GM23338 (cell line): ENCODE measurements at regions not wholly inside any gene's neighbourhood (a gene's known extent, or its start where the extent isn't known, plus 50 kb on each side); places are given as distances from the start of the nearest gene placed in this dataset.

Experiments used
- ATAC-seq: fragments of 200-7000 bp; cut with Tn5 transposase; 3 replicates; pipeline ENCODE4 v1.9.1; 2020
- DNase-seq: peaks from one replicate; pipeline ENCODE4 v3.0.0-alpha.2; 2015; ENCODE audit warnings: low spot score
- H2AFZ ChIP-seq: fragments of 200-600 bp; sonication (generic); 2 replicates; pipeline ENCODE4 v1.8.0; 2016; ENCODE audit warnings: antibody characterized with exemption, mild to moderate bottlenecking, moderate library complexity
- H3F3A ChIP-seq: fragments of 200-600 bp; sonication (generic); replicated peaks from 2 replicates; pipeline ENCODE4 v1.8.0; 2017; ENCODE audit warnings: antibody characterized with exemption, mixed run types, low read depth
- H3K27ac ChIP-seq: fragments of 200-600 bp; sonication (generic); 2 replicates; pipeline ENCODE4 v1.6.1; 2016; ENCODE audit warnings: low read depth
- H3K27me3 ChIP-seq: fragments of 200-600 bp; sonication (generic); 2 replicates; pipeline ENCODE4 v1.8.0; 2016; ENCODE audit warnings: mild to moderate bottlenecking, mixed run types, moderate library complexity; ENCODE audit not compliant: insufficient read depth
- H3K36me3 ChIP-seq: fragments of 200-600 bp; sonication (generic); 2 replicates; pipeline ENCODE4 v1.8.0; 2016; ENCODE audit warnings: mild to moderate bottlenecking; ENCODE audit not compliant: insufficient read depth
- H3K4me1 ChIP-seq: fragments of 200-600 bp; sonication (generic); 2 replicates; pipeline ENCODE4 v1.8.0; 2016; ENCODE audit warnings: mild to moderate bottlenecking, moderate library complexity; ENCODE audit not compliant: insufficient read depth
- H3K4me2 ChIP-seq: fragments of 200-600 bp; sonication (generic); 2 replicates; pipeline ENCODE4 v1.7.1; 2017; ENCODE audit warnings: mixed run types
- H3K4me3 ChIP-seq: fragments of 200-600 bp; sonication (generic); 2 replicates; pipeline ENCODE4 v1.6.1; 2016; ENCODE audit warnings: mixed run types
- H3K79me2 ChIP-seq: fragments of 200-600 bp; sonication (generic); replicated peaks from 2 replicates; pipeline ENCODE4 v1.8.0; 2017; ENCODE audit warnings: mild to moderate bottlenecking; ENCODE audit not compliant: insufficient read depth
- H3K9me2 ChIP-seq: fragments of 200-600 bp; sonication (generic); 2 replicates; pipeline ENCODE4 v1.8.0; 2017; ENCODE audit not compliant: insufficient read depth
- H4K20me1 ChIP-seq: fragments of 200-600 bp; sonication (generic); replicated peaks from 2 replicates; pipeline ENCODE4 v1.8.0; 2017; ENCODE audit warnings: mild to moderate bottlenecking; ENCODE audit not compliant: insufficient read depth
- H3K27ac Mint-ChIP-seq: 2 replicates; pipeline ENCODE4 v1.8.0; 2020; ENCODE audit warnings: inconsistent platforms, mild to moderate bottlenecking, moderate library complexity, mixed read lengths
- H3K27me3 Mint-ChIP-seq: 3 replicates; pipeline ENCODE4 v1.8.0; 2022; ENCODE audit warnings: low read depth, mild to moderate bottlenecking, moderate library complexity, mixed read lengths, inconsistent platforms; ENCODE audit not compliant: insufficient read depth, poor library complexity
- H3K36me3 Mint-ChIP-seq: 3 replicates; pipeline ENCODE4 v1.8.0; 2021; ENCODE audit warnings: low read depth, mild to moderate bottlenecking, inconsistent platforms, moderate library complexity, mixed read lengths
- H3K4me1 Mint-ChIP-seq: 3 replicates; pipeline ENCODE4 v1.8.0; 2020; ENCODE audit warnings: mild to moderate bottlenecking, inconsistent platforms, mixed read lengths
- H3K4me3 Mint-ChIP-seq: 3 replicates; pipeline ENCODE4 v1.8.0; 2021; ENCODE audit warnings: moderate library complexity, mild to moderate bottlenecking, inconsistent platforms, mixed read lengths
- H3K9me3 Mint-ChIP-seq: 3 replicates; pipeline ENCODE4 v1.8.0; 2020; ENCODE audit warnings: moderate library complexity, mild to moderate bottlenecking, inconsistent platforms, mixed read lengths
- CREB1 ChIP-seq: fragments of 250-450 bp; sonication (Bioruptor Pico); IDR thresholded peaks from 2 replicates; pipeline ENCODE4 v1.5.0; 2020; ENCODE audit warnings: low read depth, mild to moderate bottlenecking, moderate library complexity
- EZH2 ChIP-seq: fragments of 200-600 bp; sonication (generic); IDR thresholded peaks from one replicate; pipeline ENCODE4 v1.8.0; 2017; ENCODE audit warnings: antibody characterized with exemption, mild to moderate bottlenecking, low read depth; ENCODE audit not compliant: unreplicated experiment
- JUNB ChIP-seq: IDR thresholded peaks from one replicate; pipeline ENCODE4 v1.6.1; 2016; ENCODE audit warnings: antibody characterized with exemption; ENCODE audit not compliant: unreplicated experiment
- NANOG ChIP-seq: IDR thresholded peaks from 2 replicates; pipeline ENCODE4 v1.6.1; 2016; ENCODE audit warnings: antibody characterized with exemption, borderline replicate concordance
- POLR2AphosphoS5 ChIP-seq: IDR thresholded peaks from 2 replicates; pipeline ENCODE4 v1.6.1; 2016; ENCODE audit warnings: antibody characterized with exemption, low read depth
- STAT1 ChIP-seq: IDR thresholded peaks from one replicate; pipeline ENCODE4 v1.6.1; 2016; ENCODE audit warnings: antibody characterized with exemption; ENCODE audit not compliant: unreplicated experiment
- ZNF114 ChIP-seq: fragments of 250-450 bp; sonication (Bioruptor Pico); IDR thresholded peaks from 2 replicates; pipeline ENCODE4 v1.5.0; 2020; ENCODE audit warnings: mild to moderate bottlenecking, moderate library complexity
- ZNF462 ChIP-seq: fragments of 250-450 bp; sonication (Bioruptor Pico); IDR thresholded peaks from 2 replicates; pipeline ENCODE4 v1.5.0; 2020; ENCODE audit warnings: mild to moderate bottlenecking, moderate library complexity
- TF ChIP-seq, protein P1 (sequence below): IDR thresholded peaks from 2 replicates; pipeline ENCODE4 v1.6.1; 2016; ENCODE audit warnings: antibody characterized with exemption

GRCh38 chr7:10325395-10325794 is 648.3 kb upstream of the PHF14 start:
- no peaks in the 10 kb centered on the region for H3K79me2 ChIP-seq
- no peak overlapping the region for H2AFZ ChIP-seq
- Mint-ChIP-seq H3K4me1 (no peaks in the 10 kb centered on the region), H3K36me3 (no peaks in the 10 kb centered on the region), H3K27ac (no peak overlapping the region), H3K27me3 (no peaks in the 10 kb centered on the region), H3K4me3 (no peak overlapping the region), H3K9me3 (no peaks in the 10 kb centered on the region)
- H3K9me2 ChIP-seq: no peaks in the 10 kb centered on the region
- H3K27me3 ChIP-seq: no peaks in the 10 kb centered on the region
- H3K4me1 ChIP-seq: no peaks in the 10 kb centered on the region
- ATAC-seq (no peak), DNase-seq (no peak)
- H3K27ac ChIP-seq: no peak overlapping the region
- TF ChIP-seq, protein P1, sequence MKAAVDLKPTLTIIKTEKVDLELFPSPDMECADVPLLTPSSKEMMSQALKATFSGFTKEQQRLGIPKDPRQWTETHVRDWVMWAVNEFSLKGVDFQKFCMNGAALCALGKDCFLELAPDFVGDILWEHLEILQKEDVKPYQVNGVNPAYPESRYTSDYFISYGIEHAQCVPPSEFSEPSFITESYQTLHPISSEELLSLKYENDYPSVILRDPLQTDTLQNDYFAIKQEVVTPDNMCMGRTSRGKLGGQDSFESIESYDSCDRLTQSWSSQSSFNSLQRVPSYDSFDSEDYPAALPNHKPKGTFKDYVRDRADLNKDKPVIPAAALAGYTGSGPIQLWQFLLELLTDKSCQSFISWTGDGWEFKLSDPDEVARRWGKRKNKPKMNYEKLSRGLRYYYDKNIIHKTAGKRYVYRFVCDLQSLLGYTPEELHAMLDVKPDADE: no peak
- TF ChIP-seq EZH2 (no peak), JUNB (no peak)
- H3K4me2 ChIP-seq: no peak overlapping the region
- no peaks in the 10 kb centered on the region for H3K36me3 ChIP-seq
- no peaks in the 10 kb centered on the region for H3F3A ChIP-seq
- no peak overlapping the region for H3K4me3 ChIP-seq
- no peaks in the 10 kb centered on the region for H4K20me1 ChIP-seq

DNA sequence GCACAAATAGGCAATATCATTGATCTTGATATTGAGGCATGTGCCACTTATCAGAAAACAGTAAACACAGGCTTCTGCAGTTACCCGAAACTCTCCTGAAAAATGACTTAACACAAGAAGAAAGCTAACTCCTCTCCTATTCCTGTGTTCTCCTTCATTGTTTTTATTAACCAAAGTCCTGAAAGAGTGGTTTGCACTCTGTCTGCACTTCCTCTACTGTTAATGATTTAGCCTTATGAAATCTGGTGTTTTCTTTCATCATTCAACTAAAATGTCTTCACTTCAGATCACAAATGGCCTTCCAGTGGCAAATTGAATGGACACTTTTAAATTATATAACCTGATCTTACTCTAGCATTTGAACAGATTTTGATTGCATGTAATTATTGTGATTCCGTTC is 630.6 kb upstream of the PHF14 start:
- no peaks in the 10 kb centered on the region for H3K9me3 Mint-ChIP-seq
- Histone ChIP-seq H2AFZ (peak overlapping the region; percentile 25), H3K36me3 (no peaks in the 10 kb centered on the region), H3K4me2 (no peak overlapping the region), H3K27me3 (no peaks in the 10 kb centered on the region), H3K27ac (no peak overlapping the region), H3K79me2 (no peaks in the 10 kb centered on the region), H3K4me1 (no peaks in the 10 kb centered on the region), H3K9me2 (peaks cover 4% of the 10 kb centered on the region; the same call in 1 of the 2 replicates), H3F3A (no peaks in the 10 kb centered on the region), H3K4me3 (no peak overlapping the region), H4K20me1 (no peaks in the 10 kb centered on the region)
- H3K27ac Mint-ChIP-seq: no peak overlapping the region
- no peak for DNase-seq
- H3K4me1 Mint-ChIP-seq: no peaks in the 10 kb centered on the region
- no peak for TF ChIP-seq JUNB
- no peak for TF ChIP-seq POLR2AphosphoS5
- no peak for TF ChIP-seq NANOG
- no peak for TF ChIP-seq ZNF114 (CRISPR knock-in tag)
- no peak for TF ChIP-seq ZNF462 (CRISPR knock-in tag)
- no peak for TF ChIP-seq CREB1 (CRISPR knock-in tag)
- no peak for TF ChIP-seq STAT1
- H3K4me3 Mint-ChIP-seq: no peak overlapping the region
- no peaks in the 10 kb centered on the region for H3K36me3 Mint-ChIP-seq
- no peak for ATAC-seq
- no peaks in the 10 kb centered on the region for H3K27me3 Mint-ChIP-seq
